ENCODE measurements at regions not wholly inside any gene's neighbourhood (a gene's known extent, or its start where the extent isn't known, plus 50 kb on each side); places are given as distances from the start of the nearest gene placed in this dataset.
A peak's percentile ranks its signal among the peaks of the same experiment; 100 is the strongest.

DNA sequence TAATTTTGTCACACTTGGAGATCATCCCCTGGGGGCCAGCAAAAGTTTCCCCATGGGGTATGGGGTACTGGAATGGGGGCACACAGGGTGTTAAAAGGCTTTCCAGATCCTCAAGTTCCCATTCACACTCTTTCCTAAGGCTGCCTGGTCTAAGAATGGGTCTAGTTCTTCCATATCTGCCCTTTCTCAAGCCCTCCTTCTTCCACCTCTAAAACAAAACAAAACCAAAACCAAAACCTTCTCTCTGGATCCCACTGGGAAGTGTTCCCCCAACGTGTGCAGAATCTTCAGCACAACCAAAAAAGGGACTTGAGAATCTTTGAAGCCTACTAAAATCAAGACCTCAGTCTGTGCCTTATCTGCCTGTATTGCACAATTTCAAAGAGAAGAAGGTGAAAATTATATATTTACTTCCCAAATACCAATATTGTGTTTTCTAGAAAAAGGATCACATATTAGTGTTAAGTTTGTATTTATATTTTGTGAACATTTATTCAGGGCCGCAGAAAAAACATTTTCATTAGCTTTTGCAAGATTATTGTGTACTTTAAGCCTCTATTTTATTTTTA is 207.2 kb upstream of the TCF4 start:
- DNase-seq (ENCODE audit: low read depth), result peak; percentile 23
- no peak overlapping the region for H3K4me3 ChIP-seq (ENCODE audit: low read depth, low read length)
- TF ChIP-seq, protein P1, sequence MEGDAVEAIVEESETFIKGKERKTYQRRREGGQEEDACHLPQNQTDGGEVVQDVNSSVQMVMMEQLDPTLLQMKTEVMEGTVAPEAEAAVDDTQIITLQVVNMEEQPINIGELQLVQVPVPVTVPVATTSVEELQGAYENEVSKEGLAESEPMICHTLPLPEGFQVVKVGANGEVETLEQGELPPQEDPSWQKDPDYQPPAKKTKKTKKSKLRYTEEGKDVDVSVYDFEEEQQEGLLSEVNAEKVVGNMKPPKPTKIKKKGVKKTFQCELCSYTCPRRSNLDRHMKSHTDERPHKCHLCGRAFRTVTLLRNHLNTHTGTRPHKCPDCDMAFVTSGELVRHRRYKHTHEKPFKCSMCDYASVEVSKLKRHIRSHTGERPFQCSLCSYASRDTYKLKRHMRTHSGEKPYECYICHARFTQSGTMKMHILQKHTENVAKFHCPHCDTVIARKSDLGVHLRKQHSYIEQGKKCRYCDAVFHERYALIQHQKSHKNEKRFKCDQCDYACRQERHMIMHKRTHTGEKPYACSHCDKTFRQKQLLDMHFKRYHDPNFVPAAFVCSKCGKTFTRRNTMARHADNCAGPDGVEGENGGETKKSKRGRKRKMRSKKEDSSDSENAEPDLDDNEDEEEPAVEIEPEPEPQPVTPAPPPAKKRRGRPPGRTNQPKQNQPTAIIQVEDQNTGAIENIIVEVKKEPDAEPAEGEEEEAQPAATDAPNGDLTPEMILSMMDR (IDR thresholded peaks at IDR 0.05; ENCODE audit: insufficient read depth, low read depth, low read length), result no peak

DNA sequence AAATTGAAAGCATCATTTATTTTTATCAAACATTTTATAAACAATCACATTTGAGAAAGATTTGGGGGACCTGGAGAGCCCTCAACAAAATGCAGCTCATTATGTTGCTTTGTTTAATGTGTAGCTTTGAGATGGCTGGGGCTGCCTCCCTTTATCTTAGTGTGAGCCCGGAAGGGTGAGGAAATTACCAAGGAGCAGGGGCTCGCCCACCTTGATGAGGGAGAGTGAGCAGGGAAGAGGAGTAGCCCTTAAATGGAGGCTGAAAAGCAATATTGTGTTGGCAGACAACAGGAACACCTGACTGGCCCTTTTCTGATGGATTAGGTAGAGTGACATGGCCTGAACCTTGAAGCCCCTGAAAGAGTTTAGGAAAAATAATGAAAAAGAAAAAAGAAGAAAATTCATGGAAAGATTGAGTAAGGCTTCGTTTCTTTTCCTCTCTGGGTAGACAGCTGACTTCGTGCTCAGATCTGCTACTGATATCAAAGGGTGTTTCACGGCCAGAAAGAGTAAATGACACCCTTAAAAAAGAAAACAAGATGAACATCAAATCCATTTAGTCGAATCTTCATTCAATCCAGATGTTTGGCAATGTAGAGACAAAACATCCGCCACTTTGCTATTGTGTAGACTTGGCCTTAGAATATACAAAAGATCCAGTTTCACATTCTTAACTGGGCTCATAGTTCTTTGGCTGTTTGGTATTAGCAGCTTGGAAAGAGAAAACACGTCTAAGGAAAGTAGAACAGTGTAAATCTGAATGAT is 206.5 kb upstream of the TCF4 start:
- DNase-seq (ENCODE audit: low read depth), result peak; percentile 64
- TF ChIP-seq, protein P1 (IDR thresholded peaks at IDR 0.05; ENCODE audit: insufficient read depth, low read depth, low read length), result no peak
- no peak overlapping the region for H3K4me3 ChIP-seq (ENCODE audit: low read depth, low read length)

DNA sequence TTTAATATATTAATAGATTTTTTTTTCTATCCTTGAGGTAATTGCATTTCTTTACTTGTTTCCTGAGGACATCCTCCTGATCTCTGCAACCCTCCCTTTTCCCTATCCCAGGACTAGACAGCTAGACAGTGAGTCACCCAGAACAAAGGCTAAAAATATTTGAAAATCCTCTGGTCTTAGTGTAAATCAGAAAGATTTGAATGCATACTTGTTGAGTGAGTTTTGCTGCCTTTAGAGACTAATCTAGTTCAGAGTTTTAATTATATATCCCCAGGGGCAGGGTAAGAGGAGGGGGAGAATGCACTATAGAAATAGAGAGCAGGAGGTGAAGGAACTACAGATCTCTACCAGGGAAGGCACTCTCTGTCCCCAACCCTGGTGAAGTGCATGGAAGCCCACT is 202.3 kb upstream of the TCF4 start:
- H3K4me3 ChIP-seq (ENCODE audit: low read depth, low read length), result no peak overlapping the region
- TF ChIP-seq, protein P1 (IDR thresholded peaks at IDR 0.05; ENCODE audit: insufficient read depth, low read depth, low read length), result no peak
- DNase-seq (ENCODE audit: low read depth), result peak; percentile 79

DNA sequence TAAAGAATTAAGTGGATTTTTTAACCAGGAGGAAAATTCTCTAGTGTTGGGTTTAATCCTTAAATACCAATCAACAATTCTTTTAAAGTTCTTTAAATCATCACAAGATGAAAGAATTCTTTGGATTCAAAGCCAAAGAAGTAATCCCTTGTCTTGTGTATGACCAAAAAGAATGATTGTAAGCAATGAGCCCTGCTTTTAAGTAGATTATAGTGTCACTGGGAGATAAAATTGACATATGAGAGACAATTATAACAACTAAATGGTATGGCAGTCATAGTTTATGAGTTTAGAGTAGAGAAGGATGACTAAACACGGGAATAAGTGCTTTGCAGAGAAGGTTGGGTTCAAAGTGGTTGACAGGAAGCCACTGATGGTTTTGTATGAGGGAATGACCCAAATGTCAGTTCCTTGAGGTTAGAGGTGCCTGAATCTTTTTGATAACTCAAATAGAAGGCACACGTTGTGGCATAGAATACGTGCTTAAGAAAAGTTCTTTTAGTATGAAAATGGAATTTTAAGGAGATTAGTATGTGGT is 199.6 kb upstream of the TCF4 start:
- H3K4me3 ChIP-seq (ENCODE audit: low read depth, low read length), result no peak overlapping the region
- TF ChIP-seq, protein P1 (IDR thresholded peaks at IDR 0.05; ENCODE audit: insufficient read depth, low read depth, low read length), result no peak
- no peak for DNase-seq (ENCODE audit: low read depth)

DNA sequence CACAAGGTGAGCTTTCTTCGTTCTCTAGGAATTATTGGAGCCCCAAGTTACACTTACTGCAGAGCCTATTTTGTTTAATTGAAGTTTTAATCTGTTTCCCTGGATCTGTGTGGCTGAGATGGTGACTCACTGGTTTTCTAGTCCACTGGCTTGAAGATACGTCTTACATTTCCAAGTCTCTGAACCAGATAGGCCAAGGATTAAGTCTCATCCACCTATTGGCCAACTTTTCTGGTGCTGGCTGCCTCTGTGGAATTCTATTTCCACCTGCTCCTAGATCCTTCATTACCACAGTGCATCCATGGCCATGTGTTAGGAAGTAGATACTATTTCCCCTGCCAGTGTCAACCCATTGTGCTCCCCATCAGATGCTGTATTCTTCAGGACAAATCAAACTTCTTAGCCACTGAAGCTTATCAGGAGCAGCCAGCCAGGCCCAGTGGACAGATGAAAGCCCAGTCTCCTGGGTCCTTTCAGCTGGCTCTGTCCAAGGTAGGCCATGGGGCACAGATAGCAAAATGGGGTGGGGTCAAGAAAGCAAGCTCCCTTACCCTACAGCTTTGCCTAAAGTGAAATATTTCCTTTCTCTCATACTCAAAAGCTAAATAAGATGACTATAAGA is 198.8 kb upstream of the TCF4 start:
- no peak overlapping the region for H3K4me3 ChIP-seq (ENCODE audit: low read depth, low read length)
- DNase-seq (ENCODE audit: low read depth), result no peak
- TF ChIP-seq, protein P1 (IDR thresholded peaks at IDR 0.05; ENCODE audit: insufficient read depth, low read depth, low read length), result no peak

DNA sequence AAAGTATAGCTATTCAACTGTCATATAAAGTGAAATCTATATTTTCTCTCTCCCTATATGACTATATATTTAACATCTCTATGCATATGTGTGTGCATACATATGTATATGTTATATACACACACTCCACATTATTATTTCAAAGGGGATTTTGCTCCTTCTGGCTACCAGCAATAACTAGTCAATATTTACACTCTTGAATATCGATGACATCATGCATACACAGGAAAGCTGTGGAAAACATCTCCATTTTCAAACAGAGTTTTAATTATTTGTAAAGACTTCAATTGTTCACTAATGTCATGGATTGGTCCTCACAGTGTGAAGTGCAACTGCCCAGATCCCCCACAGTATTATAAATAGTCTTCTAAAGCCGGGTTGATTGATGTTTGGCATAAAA is 195.9 kb upstream of the TCF4 start:
- DNase-seq (ENCODE audit: low read depth), result no peak
- TF ChIP-seq, protein P1 (IDR thresholded peaks at IDR 0.05; ENCODE audit: insufficient read depth, low read depth, low read length), result no peak
- H3K4me3 ChIP-seq (ENCODE audit: low read depth, low read length), result no peak overlapping the region
